Colon (tissue), 2 donors: ENCODE measurements at regions not wholly inside any gene's neighbourhood (a gene's known extent, or its start where the extent isn't known, plus 50 kb on each side); places are given as distances from the start of the nearest gene placed in this dataset.

ENCODE experiments used
- FAIRE-seq: peaks from 2 replicates; lab custom pipeline; 2012; peaks lifted over from hg19 to GRCh38; lab: Jason Lieb, UNC
- donor health status: control.
- donor health status: control.

DNA sequence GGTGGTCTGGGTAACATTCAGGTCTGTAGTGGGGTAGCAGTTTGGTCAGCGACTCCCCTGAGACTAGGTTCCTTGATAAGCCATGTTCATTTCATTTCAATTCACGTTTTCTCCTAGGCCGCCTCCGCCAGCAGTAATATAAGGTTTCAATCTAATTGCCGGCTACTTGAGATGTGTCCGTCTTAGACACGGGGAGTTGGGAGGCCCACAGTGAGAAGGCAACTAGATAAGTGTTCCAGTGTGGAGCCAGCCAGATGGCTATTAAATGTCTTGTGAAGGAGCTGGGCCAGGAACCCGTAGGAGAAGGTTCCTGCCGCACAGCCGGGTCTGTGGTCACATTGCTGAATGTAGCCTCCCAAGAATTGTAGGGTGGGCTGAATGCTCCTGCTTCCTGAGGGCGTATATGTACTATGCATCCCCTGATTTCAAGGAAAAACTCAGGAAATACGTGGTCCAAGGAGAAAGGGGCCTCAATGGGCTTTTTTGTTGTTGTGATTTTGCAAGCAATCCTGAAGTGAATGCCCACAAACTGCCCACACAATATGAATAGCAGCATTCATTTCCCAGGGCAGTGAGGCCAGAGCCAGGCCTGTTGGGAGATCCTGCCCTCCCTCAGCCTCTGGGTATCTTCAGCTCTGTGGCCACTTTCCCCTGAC lies 220.6 kb upstream of the RPL34 start:
- no peak for FAIRE-seq

DNA sequence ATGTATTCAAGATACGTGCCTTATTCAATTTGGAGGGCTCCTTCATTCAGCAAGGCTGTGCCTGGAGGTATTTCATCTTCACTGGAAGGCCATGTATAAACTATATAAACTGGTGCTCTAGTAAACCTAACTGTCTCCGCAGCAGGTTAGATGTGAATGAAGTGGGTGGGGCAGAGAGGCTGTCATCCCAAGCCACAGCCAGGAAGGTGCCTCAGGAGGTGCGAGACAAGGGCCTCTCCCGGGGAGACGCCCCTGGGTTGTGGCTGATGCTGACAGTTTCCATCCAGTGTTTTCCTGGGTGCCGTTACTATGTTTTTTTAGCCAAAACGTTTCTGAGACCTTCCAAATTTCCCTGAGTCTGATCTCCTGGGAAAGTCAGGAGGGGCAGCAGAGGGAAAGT lies 221.5 kb upstream of the RPL34 start:
- FAIRE-seq, result no peak

DNA sequence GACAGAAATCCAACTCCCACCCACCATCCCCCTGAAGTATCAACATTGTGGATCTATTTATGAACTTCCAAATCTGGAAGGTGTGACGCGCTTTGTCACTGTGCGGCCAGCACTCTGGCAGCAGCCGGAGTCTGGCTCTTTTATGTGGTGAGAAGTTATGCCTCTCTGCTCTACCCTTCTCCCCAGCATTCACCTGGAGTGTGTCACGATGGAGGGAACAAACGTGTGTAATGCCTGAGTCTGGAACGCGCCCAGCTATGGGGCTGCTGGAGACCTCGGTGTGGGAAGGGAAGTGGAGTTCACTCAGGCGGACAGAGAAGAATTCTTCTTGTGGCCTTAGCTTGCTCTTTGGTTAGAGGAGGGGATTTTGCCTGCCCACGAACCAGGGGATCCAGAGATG lies 222.1 kb upstream of the RPL34 start:
- FAIRE-seq, result no peak

DNA sequence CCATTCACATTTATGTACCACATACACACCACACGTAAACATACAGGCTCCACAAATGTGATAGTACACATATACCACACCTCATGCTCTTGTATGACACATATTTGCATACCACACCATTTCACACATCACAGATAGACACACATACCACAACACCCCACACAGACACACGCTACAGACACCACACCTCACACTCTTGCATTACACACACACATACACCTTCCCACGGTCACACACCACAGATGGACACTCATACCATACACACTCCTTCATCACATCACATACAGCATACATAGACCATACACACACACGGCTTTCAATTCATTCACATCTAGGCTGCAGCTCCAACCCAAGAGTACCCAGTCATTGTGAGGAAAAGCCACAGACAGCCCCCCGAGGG lies 222.5 kb upstream of the RPL34 start:
- no peak for FAIRE-seq

DNA sequence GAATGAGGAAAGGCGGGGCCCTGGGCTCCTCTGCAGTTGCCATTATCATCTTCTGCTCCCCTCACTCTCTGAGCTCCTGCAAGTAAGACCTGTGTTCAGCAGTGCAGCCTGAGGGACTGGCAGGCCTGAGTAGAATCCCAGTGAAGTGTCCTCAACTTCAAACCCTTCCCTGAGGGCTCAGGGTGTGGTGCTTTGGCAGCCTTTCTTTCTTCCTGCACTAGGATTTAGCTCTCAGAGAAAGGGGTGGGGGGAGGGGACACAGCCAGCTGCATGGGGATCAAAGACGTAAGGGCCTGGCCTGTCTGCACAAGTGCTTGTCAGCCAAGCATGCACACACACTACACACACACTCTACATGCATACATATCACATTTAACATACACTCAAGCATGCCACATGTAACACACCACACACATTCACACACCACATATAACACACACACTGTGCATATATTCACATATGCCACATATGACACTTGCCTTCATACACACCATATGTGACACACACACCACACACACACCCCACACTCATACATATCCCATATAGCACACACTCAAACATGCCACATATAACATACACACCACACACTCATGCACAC lies 223.4 kb upstream of the RPL34 start:
- FAIRE-seq, result no peak

DNA sequence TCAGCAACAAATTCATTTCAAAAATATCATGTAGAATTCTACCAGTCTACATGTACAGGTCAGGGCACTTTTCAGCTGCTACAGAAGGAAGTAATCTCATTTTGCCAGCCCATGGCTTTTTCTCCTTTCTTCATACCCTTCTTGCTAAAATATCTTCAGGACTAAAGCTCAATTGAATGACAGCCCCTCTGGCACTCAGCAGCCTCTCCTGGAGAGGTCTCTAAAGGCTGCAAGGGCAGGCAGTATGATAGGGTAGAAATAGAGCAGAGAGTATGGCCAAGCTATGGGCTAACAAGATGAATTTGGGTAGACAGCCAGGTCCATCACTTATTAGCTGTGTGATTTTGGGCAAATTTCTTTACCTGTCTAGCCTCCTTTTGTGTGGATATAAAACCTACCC lies 224.6 kb upstream of the RPL34 start:
- FAIRE-seq, result no peak

DNA sequence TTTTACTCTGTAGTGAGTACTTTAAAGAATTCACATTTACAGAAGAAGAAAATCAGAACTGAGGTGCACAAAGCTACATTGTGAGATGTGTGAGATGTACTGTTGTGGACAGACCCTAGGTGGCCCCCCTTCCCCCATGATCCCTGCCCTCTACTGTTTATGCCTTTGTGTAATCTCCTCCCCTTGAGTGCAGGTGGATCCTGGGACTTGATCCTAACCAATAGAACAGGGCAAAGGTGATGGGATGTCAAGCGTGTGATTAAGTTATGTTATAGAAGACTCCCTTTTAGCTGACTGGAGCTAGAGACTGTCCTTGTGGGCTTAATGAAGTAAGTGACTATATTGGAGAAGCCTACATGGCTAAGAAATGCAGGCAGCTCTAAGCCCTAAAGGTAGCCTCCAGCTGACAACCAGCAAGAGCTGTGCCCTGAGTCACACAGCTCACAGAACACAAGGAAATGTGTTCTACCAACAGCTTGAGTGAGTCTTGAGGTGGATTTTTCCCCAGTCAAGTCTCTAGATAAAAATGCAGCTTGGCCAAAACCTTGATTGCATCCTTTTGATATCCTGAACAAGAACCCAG lies 225.2 kb upstream of the LEF1 start:
- no peak for FAIRE-seq

DNA sequence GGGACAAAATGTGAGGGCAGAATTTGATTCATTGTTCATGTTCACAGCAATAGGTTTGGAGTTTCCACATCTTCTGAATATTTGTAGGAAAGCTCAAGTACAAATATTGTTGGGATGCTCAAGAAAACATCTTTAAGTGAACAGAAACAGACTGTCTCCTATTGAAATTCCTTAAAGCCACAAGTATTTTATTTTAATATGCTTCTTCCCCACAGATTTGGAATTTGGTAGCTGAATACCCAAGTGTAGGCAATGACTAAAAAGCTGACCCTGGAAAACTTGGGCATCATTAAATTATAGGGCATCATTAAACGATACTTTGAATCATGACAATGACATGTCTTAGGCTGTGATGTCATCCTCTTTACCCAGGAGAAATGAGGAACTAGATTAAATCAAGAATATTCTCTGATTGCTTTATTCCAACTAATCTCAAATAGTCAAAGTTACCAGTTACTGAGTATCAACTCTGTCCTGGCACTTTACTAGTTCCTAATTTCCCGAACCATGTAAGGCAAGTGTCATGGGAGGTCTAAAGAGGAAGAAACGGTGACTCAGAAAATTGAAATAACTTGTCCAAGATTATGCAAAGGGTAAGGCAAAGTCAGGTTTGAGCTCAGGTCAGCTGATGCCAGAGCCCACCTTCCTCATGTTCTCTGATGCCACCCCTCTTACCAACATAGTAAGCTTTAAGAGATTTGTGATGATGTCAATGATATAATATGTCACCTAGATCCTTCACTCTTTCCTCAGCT lies 223.1 kb upstream of the LEF1 start:
- FAIRE-seq, result no peak

DNA sequence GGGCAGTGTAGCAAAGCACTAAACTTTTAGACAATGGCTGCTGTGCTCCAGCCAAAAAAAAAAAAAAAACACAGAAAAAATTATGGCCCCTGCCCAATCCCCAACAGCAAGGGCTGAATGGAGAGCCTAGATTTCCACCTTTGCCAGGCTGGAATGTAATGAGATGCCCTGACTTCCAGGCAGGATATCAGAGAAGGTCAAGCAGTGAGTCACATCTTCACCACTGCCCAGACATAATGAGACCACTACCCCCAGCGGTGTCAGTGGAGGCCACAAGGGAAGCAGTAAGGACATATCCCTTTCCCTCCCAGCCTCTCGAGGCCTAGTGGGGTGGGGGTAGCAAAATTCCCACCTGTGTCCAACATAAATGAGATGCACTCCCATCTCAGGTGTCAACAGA lies 216.3 kb upstream of the LEF1 start:
- FAIRE-seq, result no peak

DNA sequence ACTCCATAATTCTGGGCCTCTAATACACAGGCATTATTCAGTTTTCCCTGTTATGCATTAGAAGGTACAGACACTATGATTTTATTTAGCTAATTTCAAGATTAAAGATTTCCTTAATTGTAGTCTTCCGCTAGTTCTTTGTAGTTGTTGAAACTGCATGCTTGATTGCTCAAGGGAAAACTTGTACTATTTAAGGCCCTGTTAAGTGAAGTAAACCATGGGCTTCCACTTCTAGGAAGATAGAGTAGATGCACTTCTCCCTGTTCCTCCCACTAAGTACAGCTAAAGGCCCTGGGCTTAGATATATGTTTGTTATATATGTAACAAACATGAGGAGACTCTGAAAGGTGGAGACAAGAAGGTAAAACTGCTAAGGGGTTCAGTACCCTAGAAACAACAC lies 215.8 kb upstream of the LEF1 start:
- no peak for FAIRE-seq

DNA sequence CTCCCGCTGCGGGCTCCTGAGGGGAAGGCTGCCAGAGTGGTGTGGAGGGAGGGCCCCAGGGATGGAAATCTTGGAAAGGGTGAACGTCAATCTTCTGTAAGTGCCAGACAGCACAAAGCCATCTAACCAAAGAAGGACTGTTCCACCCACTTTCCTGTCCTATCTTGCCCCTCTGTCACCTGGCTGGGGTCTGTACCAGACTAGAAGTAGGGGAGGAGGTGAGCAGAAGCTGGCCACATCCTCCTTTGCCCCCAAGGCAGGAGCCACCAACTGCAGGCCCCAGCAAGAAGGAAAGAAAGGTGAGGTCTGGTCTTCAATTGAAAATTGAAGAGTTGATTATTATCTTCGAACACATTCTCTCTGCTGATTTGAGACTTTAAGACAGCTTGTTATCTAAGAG lies 214.4 kb upstream of the LEF1 start:
- FAIRE-seq, result no peak

DNA sequence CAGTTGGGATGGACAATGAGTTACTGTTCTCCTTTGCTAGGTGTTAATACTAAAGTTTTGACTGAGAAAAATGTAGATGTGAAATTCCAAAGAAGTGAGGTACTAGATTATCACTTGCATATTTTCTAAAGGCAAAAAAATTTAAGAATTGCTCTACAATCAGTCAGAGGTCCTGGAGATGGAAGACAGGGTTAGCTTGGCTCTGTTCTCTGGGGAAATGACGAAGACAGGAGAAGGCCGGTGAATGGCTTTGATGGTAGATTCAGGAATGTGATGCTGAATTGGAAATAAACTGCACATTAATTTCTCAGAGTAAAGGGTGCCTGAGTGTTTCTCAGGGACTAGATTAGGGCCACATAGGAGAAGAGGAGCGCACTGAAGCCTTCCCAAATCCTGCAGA lies 214.0 kb upstream of the LEF1 start:
- FAIRE-seq, result no peak

DNA sequence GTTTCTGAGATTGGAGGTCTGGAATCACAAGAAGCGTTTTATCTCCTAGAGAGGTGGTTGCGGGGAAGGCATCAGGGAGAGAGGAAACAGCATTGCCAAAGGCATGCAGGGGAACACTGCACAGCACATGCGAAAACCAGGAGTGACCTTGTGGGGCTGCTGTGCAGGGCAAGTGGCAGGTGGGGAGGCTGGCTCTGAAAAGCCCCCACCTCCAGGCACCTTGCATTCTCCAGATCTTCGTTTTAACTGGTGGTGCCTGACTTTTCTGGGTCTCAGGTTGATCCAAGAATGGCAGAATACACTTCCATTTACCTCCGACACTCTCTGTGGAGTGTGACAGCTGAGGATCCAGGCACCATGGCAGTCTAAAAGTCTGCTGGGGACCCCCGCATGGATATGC lies 209.4 kb upstream of the LEF1 start:
- FAIRE-seq, result no peak

DNA sequence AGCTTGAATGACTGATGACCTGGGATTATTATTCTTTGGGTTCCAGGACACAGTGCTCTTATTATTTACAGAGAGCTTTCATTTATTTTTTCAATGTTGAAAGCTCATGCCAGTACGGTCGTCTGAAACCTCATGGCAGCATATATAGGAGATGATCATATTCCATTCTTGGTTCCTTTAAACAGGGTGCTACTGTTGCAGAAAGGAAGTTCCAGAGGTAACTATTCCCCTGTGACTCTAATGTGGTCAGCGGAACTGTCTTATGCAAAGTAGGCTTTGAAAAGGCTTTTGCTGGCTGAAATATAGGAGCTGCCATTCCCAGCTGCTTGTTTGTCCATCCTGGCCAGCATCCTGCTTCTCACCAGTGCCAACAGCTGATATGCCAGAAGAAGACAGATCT lies 208.3 kb upstream of the LEF1 start:
- FAIRE-seq, result no peak

DNA sequence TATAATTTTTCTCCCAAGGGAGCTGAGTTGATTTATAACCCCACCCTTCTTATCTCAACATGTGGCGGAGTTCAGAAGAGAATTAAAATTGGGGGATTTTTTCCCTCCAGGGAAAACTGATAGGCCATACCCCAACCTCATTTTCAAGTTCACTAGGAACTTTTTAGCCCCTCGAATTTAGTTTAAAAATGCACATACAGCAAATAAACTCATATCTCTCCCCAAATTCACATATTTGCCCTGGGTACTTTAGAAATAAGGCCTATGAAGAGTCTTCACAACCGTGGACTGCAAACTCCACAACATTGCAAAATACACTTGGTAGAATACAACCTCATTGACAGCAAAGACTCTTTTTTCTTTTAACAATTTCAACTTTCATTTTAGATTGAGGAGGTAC lies 206.7 kb upstream of the LEF1 start:
- no peak for FAIRE-seq

DNA sequence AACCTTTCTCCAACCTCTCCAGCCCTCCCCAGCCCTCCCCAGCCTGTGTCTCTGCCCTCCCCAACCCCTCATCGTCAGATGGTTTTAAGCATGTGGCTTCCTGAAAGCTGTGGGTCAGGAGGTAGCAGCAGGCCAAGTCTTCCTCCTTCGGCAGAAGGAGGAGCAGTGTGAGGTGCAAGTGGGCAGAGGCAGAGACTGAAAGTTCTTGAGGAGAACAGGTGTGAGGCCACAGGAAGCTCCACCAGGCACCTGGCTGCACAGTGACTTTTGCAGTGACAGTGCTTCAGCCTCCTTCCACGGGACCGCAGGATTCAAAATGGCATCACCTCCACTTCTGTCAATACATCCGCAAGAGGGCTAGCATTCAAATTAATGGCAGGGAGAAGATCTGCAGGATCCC lies 203.9 kb upstream of the LEF1 start:
- FAIRE-seq, result no peak

DNA sequence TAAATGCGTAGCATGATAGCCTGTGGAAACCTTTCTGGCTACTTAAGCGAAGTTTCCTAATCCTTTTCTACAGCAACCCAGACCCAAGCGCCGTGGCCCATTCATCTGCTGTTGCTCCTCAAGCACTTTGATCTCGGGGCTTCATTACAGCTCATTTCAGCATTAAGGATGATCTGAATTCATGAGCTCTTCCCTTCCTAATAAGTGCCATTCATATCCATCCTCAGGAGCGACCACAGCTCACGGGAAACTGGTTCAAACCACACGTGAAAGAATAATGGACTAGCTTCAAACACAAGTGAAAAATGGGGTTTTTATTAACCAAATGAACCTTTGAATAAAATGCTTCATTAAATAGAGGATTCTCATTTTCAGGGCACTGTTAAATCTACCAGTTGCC lies 202.6 kb upstream of the LEF1 start:
- no peak for FAIRE-seq

DNA sequence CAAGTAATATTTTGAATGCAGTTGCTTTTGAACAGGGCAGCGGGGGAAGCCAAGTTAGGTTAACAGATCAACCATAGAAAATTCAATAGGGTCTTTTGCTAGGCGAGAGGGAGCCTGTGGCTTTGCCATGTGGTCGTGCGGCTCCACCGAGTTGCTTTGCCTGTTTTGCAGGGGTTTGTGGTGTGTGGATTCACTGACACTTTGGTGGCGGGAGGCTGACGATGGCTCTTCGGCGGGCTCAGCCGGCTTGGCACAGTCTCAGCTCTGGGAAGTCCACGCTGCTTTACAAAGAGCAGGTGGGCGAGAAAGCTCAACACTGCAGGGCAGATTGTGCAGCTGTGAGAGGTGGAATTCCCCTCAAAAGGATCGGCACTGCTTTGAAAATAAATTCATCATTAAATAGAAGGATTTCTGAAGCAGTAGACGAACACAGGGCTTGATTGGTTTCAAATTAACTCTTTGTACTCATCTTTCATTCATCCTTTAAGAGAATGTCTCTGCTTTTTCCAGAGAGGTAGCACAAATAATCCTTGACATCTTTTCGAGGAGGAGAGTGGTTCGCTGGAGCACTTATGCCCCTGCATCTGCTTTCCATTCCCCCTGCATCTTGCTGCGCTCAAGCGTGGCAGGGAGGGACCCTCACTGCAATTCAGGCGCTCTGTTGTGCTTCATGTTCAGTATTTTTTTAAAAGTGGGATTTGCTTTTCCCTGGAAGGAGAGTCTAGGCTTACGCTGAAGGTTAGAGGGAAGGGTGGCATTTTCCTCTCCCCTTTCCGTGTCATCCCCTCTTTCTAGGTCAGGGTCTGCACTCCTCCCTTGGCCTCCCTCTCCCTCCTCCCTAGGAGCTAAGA lies 201.8 kb upstream of the LEF1 start:
- FAIRE-seq, result no peak

DNA sequence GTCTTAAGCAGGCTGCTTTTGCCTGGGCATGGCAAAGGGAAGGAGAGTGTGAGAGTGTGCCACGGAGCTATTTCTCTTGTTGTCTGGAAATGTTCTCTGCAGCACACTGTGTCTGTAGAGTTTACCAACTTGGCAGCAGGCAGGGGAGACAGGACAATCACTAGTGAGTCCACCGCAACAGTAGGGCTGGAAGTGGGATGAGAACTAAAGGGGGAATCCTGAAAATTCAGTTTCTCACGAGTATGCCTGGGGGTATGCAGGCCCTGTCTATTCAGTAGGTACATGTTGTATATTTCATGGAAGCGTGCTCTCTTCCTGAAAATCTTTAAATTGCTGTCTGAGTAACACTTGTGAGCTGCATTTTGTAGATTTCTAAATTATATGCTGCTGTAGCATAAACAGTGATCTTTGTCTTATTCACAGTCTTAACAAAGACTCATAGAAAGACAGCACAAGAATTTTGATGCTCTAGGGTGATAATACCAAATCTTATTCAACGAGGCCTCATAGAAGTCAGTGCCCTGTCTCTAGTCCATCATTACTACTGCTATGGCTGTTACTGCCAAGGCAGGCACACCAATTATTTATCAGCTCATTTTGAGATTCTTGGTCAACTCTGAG lies 200.4 kb upstream of the LEF1 start:
- no peak for FAIRE-seq

DNA sequence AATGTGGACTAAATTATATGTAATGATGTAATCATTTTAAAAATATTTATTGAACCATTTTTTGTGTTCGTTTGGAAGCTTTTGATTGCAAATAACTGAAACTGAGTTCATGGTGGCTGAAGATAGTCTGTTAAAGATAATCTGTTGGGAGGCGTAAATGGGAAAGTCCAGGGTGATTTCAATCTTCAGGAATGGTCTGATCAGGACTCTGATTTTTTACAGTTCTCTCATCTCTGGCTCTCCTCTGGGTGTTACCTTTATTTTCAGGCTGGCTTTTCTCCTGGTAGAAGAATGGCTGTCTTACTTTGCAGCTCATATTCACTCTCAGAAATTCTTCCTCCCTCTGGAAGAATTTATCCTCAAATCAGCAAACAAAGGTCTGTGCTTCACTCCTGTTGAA lies 199.0 kb upstream of the LEF1 start:
- no peak for FAIRE-seq

DNA sequence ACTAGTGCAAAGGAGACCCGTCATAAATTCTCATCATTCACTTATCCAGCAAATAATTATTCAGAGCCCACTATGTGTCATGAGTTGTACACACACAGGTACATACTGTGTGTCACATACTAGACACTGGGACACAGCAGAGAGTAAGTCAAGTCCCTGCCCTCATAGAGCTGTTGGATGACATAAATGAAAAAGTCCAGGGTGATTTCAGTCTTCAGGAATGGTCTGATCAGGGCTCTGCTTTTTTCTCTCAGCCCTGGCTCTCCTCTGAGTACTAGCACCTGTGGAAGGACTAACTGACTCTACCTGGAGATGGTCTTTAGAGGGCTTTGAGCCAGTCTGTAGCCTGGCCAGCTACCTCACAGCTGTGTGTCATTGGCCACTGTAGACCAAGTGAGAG lies 198.0 kb upstream of the LEF1 start:
- no peak for FAIRE-seq

DNA sequence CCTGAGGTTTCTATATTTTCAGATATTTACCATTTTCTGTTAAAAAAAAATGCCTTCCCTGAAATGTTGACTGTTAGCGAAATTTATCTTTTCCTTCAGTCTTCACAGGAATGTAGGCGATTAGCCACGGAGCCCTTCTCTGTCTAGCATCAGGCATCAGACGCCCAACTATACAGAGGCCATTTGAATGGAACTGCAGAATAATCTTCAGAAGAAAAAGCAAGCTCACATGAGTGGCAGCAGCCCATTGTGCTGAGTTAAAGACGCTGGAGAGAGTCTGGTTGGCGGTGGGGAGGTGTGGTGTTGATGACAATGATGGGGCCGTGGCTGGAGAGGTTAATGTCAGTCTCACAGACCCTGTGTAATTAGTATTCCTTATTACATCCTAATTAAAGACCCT lies 196.8 kb upstream of the LEF1 start:
- no peak for FAIRE-seq
